SK-N-SH treated with all-trans-retinoic acid at 6 μM for 48 hours (cell line): ENCODE measurements at regions not wholly inside any gene's neighbourhood (a gene's known extent, or its start where the extent isn't known, plus 50 kb on each side); places are given as distances from the start of the nearest gene placed in this dataset.

ENCODE experiments used
- ATAC-seq: fragments of 200-7000 bp; cut with Tn5 transposase; 3 replicates; pipeline ENCODE4 v1.9.1; 2020; ENCODE audit warnings: mild to moderate bottlenecking, moderate library complexity
- ARNTL ChIP-seq: fragments of 450-650 bp; formaldehyde crosslinking; IDR thresholded peaks from 2 replicates; pipeline ENCODE4 v1.5.0; 2020; ENCODE audit warnings: low read depth, mild to moderate bottlenecking, moderate library complexity, borderline replicate concordance
- BACH2 ChIP-seq: fragments of 250-450 bp; sonication (Bioruptor Pico); IDR thresholded peaks from 2 replicates; pipeline ENCODE4 v1.9.0; 2021; ENCODE audit warnings: mild to moderate bottlenecking, borderline replicate concordance
- CREB5 ChIP-seq: fragments of 250-450 bp; sonication (Bioruptor Pico); IDR thresholded peaks from 2 replicates; pipeline ENCODE4 v1.5.1; 2020; ENCODE audit warnings: low read depth, mild to moderate bottlenecking, moderate library complexity
- CSDC2 ChIP-seq: fragments of 250-450 bp; sonication (Bioruptor Pico); IDR thresholded peaks from 2 replicates; pipeline ENCODE4 v1.5.0; 2020; ENCODE audit warnings: mild to moderate bottlenecking, moderate library complexity
- CSRNP3 ChIP-seq: fragments of 250-450 bp; sonication (Bioruptor Pico); IDR thresholded peaks from 2 replicates; pipeline ENCODE4 v1.5.1; 2021; ENCODE audit warnings: mild to moderate bottlenecking, moderate library complexity
- GLIS3 ChIP-seq: fragments of 250-450 bp; sonication (Bioruptor Pico); IDR thresholded peaks from 2 replicates; pipeline ENCODE4 v1.5.0; 2020; ENCODE audit warnings: mild to moderate bottlenecking, moderate library complexity
- ISL1 ChIP-seq: fragments of 250-450 bp; sonication (Bioruptor Pico); IDR thresholded peaks from 2 replicates; pipeline ENCODE4 v2.1.2; 2022; ENCODE audit warnings: mild to moderate bottlenecking, moderate library complexity
- OSR1 ChIP-seq: fragments of 250-450 bp; sonication (Bioruptor Pico); IDR thresholded peaks from 2 replicates; pipeline ENCODE4 v1.8.0; 2022; ENCODE audit warnings: moderate library complexity, mild to moderate bottlenecking, inconsistent platforms
- PPARA ChIP-seq: fragments of 250-450 bp; sonication (Bioruptor Pico); IDR thresholded peaks from 2 replicates; pipeline ENCODE4 v1.5.0; 2020; ENCODE audit warnings: mild to moderate bottlenecking, borderline replicate concordance
- RARB ChIP-seq: fragments of 250-450 bp; sonication (Bioruptor Pico); IDR thresholded peaks from 2 replicates; pipeline ENCODE4 v1.8.0; 2021; ENCODE audit warnings: mild to moderate bottlenecking, moderate library complexity
- SNAI2 ChIP-seq: fragments of 250-450 bp; sonication (Bioruptor Pico); IDR thresholded peaks from 2 replicates; pipeline ENCODE4 v1.5.0; 2020; ENCODE audit warnings: mild to moderate bottlenecking, moderate library complexity
- TCF4 ChIP-seq: fragments of 250-450 bp; sonication (Bioruptor Pico); IDR thresholded peaks from 2 replicates; pipeline ENCODE4 v1.8.0; 2021; ENCODE audit warnings: mild to moderate bottlenecking, moderate library complexity, borderline replicate concordance
- TOX ChIP-seq: fragments of 250-450 bp; sonication (Bioruptor Pico); IDR thresholded peaks from 2 replicates; pipeline ENCODE4 v1.8.0; 2021; ENCODE audit warnings: mild to moderate bottlenecking, moderate library complexity, borderline replicate concordance
- TSHZ2 ChIP-seq: fragments of 250-450 bp; sonication (Bioruptor Pico); IDR thresholded peaks from 2 replicates; pipeline ENCODE4 v1.5.0; 2020; ENCODE audit warnings: mild to moderate bottlenecking, moderate library complexity
- ZC3H10 ChIP-seq: fragments of 250-450 bp; sonication (Bioruptor Pico); IDR thresholded peaks from 2 replicates; pipeline ENCODE4 v1.5.1; 2021; ENCODE audit warnings: mild to moderate bottlenecking, moderate library complexity
- ZFP3 ChIP-seq: fragments of 250-450 bp; sonication (Bioruptor Pico); IDR thresholded peaks from 2 replicates; pipeline ENCODE4 v1.5.0; 2020; ENCODE audit warnings: mild to moderate bottlenecking, moderate library complexity
- ZFP30 ChIP-seq: fragments of 450-650 bp; formaldehyde crosslinking; IDR thresholded peaks from 2 replicates; pipeline ENCODE4 v1.5.0; 2022; ENCODE audit warnings: mild to moderate bottlenecking, moderate library complexity
- ZNF565 ChIP-seq: fragments of 450-650 bp; formaldehyde crosslinking; conservative IDR thresholded peaks from 2 replicates; pipeline ENCODE4 v1.5.0; 2020; ENCODE audit warnings: low read depth, mild to moderate bottlenecking, moderate library complexity
- ZNF70 ChIP-seq: fragments of 450-650 bp; formaldehyde crosslinking; IDR thresholded peaks from 2 replicates; pipeline ENCODE4 v1.5.0; 2020; ENCODE audit warnings: mild to moderate bottlenecking, moderate library complexity
- ZNF8 ChIP-seq: fragments of 450-650 bp; formaldehyde crosslinking; IDR thresholded peaks from 2 replicates; pipeline ENCODE4 v1.5.0; 2020; ENCODE audit warnings: mild to moderate bottlenecking, moderate library complexity
- TF ChIP-seq, protein P1 (sequence below): fragments of 250-450 bp; sonication (Bioruptor Pico); IDR thresholded peaks from 2 replicates; pipeline ENCODE4 v1.8.0; 2021; ENCODE audit warnings: low read depth, mild to moderate bottlenecking, moderate library complexity, borderline replicate concordance
- TF ChIP-seq, protein P2 (sequence below): fragments of 250-450 bp; sonication (Bioruptor Pico); IDR thresholded peaks from 2 replicates; pipeline ENCODE4 v1.8.0; 2020; ENCODE audit warnings: mild to moderate bottlenecking, moderate library complexity, borderline replicate concordance

- ATAC-seq, result no peak
- TF ChIP-seq GLIS3 (CRISPR knock-in tag) (no peak), CSDC2 (CRISPR knock-in tag) (no peak), ZFP30 (CRISPR knock-in tag) (no peak), ISL1 (CRISPR knock-in tag) (no peak), ZNF8 (CRISPR knock-in tag) (no peak), ZFP3 (no peak), RARB (CRISPR knock-in tag) (no peak), TOX (CRISPR knock-in tag) (no peak), OSR1 (CRISPR knock-in tag) (no peak), ZNF70 (CRISPR knock-in tag) (no peak), TSHZ2 (CRISPR knock-in tag) (no peak), SNAI2 (CRISPR knock-in tag) (no peak), ZC3H10 (CRISPR knock-in tag) (no peak), ZNF565 (CRISPR knock-in tag) (no peak), ARNTL (CRISPR knock-in tag) (no peak), CSRNP3 (CRISPR knock-in tag) (no peak), PPARA (CRISPR knock-in tag) (no peak), BACH2 (CRISPR knock-in tag) (no peak)
- TF ChIP-seq, protein P1, sequence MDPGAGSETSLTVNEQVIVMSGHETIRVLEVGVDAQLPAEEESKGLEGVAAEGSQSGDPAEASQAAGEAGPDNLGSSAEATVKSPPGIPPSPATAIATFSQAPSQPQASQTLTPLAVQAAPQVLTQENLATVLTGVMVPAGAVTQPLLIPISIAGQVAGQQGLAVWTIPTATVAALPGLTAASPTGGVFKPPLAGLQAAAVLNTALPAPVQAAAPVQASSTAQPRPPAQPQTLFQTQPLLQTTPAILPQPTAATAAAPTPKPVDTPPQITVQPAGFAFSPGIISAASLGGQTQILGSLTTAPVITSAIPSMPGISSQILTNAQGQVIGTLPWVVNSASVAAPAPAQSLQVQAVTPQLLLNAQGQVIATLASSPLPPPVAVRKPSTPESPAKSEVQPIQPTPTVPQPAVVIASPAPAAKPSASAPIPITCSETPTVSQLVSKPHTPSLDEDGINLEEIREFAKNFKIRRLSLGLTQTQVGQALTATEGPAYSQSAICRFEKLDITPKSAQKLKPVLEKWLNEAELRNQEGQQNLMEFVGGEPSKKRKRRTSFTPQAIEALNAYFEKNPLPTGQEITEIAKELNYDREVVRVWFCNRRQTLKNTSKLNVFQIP (CRISPR knock-in tag), result no peak
- TF ChIP-seq, protein P2, sequence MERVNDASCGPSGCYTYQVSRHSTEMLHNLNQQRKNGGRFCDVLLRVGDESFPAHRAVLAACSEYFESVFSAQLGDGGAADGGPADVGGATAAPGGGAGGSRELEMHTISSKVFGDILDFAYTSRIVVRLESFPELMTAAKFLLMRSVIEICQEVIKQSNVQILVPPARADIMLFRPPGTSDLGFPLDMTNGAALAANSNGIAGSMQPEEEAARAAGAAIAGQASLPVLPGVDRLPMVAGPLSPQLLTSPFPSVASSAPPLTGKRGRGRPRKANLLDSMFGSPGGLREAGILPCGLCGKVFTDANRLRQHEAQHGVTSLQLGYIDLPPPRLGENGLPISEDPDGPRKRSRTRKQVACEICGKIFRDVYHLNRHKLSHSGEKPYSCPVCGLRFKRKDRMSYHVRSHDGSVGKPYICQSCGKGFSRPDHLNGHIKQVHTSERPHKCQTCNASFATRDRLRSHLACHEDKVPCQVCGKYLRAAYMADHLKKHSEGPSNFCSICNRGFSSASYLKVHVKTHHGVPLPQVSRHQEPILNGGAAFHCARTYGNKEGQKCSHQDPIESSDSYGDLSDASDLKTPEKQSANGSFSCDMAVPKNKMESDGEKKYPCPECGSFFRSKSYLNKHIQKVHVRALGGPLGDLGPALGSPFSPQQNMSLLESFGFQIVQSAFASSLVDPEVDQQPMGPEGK (CRISPR knock-in tag), result no peak
Measured at GRCh38 chr10:2744547-2745200, 322.7 kb upstream of the PFKP start.

GRCh38 chr10:2734603-2735002 lies 332.7 kb upstream of the PFKP start:
- no peak for ATAC-seq
- TF ChIP-seq, protein P2 (CRISPR knock-in tag), result no peak
- no peak for TF ChIP-seq TSHZ2 (CRISPR knock-in tag)
- TF ChIP-seq GLIS3 (CRISPR knock-in tag), result no peak
- TF ChIP-seq ISL1 (CRISPR knock-in tag), result no peak
- TF ChIP-seq ARNTL (CRISPR knock-in tag), result no peak
- TF ChIP-seq ZFP30 (CRISPR knock-in tag), result no peak
- TF ChIP-seq ZFP3, result no peak
- TF ChIP-seq ZNF565 (CRISPR knock-in tag), result no peak
- TF ChIP-seq TOX (CRISPR knock-in tag), result no peak
- TF ChIP-seq, protein P1 (CRISPR knock-in tag), result no peak
- no peak for TF ChIP-seq RARB (CRISPR knock-in tag)
- no peak for TF ChIP-seq CREB5
- no peak for TF ChIP-seq TCF4 (CRISPR knock-in tag)
- TF ChIP-seq CSDC2 (CRISPR knock-in tag), result no peak
- TF ChIP-seq OSR1 (CRISPR knock-in tag), result no peak
